Activated CD4-positive, alpha-beta T cell treated with anti-CD3 and anti-CD28 coated beads for 36 hours (primary cell): ENCODE measurements at regions not wholly inside any gene's neighbourhood (a gene's known extent, or its start where the extent isn't known, plus 50 kb on each side); places are given as distances from the start of the nearest gene placed in this dataset.

Experiments
- ATAC-seq: fragments of 200-7000 bp; cut with Tn5 transposase; one replicate; pipeline ENCODE4 v1.10.0; 2021; ENCODE audit warnings: mild to moderate bottlenecking, moderate library complexity
- CTCF ChIA-PET: fragments of 350-600 bp; sonication (Branson Sonifier 250); formaldehyde crosslinking; loops from one replicate; lab custom pipeline; 2021; ENCODE audit warnings: antibody characterized with exemption; lab: Charles Lee
- POLR2A ChIA-PET: fragments of 350-600 bp; sonication (Branson Sonifier 250); formaldehyde crosslinking; loops from one replicate; lab custom pipeline; 2021; ENCODE audit warnings: antibody characterized with exemption, inconsistent platforms; lab: Charles Lee
- DNase-seq: peaks from one replicate; pipeline ENCODE4 v3.0.0-alpha.2; 2020
- H3K27ac Mint-ChIP-seq: one replicate; pipeline ENCODE4 v1.8.0; 2021; ENCODE audit warnings: mixed read lengths
- H3K27me3 Mint-ChIP-seq: one replicate; pipeline ENCODE4 v1.8.0; 2021; ENCODE audit warnings: mixed read lengths
- H3K36me3 Mint-ChIP-seq: one replicate; pipeline ENCODE4 v1.8.0; 2021; ENCODE audit warnings: low read depth, mixed read lengths
- H3K4me1 Mint-ChIP-seq: one replicate; pipeline ENCODE4 v1.8.0; 2021; ENCODE audit warnings: mixed read lengths
- H3K4me3 Mint-ChIP-seq: one replicate; pipeline ENCODE4 v1.8.0; 2021; ENCODE audit warnings: mild to moderate bottlenecking, moderate library complexity, mixed read lengths
- H3K9me3 Mint-ChIP-seq: one replicate; pipeline ENCODE4 v1.8.0; 2021; ENCODE audit warnings: low read depth, mixed read lengths
- intact Hi-C, 2 experiments: fragments of 100-400 bp; cut with DNase I in 1 of 2; cut with micrococcal nuclease in 1 of 2; formaldehyde crosslinking; loops; one replicate each; pipeline versions ENCODE4 v1.14.2 to v1.15.1; 2022 to 2024; cut with DNase I, micrococcal nuclease

- Mint-ChIP-seq H3K36me3 (no peaks in the 10 kb centered on the region), H3K9me3 (no peaks in the 10 kb centered on the region), H3K27ac (no peak overlapping the region), H3K4me3 (no peak overlapping the region), H3K27me3 (no peaks in the 10 kb centered on the region), H3K4me1 (no peaks in the 10 kb centered on the region)
- DNase-seq (no peak), ATAC-seq (no peak)
- ChIA-PET POLR2A (no interaction called here), CTCF (no interaction called here)
- intact Hi-C loops = no loop called here
Measured at GRCh38 chr2:120981443-120981842, 245.8 kb downstream of the GLI2 start.

DNA sequence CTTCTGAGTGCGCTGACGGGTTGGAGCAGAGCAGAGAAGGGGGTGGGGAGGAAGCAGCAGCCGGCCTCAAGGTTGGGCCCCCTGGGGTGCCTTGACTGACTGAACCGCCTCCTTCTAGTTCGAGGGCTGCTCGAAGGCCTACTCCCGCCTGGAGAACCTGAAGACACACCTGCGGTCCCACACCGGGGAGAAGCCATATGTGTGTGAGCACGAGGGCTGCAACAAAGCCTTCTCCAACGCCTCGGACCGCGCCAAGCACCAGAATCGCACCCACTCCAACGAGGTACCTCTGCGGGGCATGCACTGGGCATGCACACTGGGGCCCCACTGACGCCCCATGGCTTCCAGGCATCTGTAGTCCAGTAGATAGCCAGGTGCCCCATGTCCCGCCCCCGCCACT lies 246.9 kb downstream of the GLI2 start:
- Mint-ChIP-seq H3K27ac (no peak overlapping the region), H3K9me3 (no peaks in the 10 kb centered on the region), H3K36me3 (no peaks in the 10 kb centered on the region), H3K27me3 (no peaks in the 10 kb centered on the region), H3K4me3 (no peak overlapping the region), H3K4me1 (no peaks in the 10 kb centered on the region)
- CTCF ChIA-PET = no interaction called here
- DNase-seq (no peak), ATAC-seq (no peak)
- POLR2A ChIA-PET = no interaction called here
- intact Hi-C loops = no loop called here

DNA sequence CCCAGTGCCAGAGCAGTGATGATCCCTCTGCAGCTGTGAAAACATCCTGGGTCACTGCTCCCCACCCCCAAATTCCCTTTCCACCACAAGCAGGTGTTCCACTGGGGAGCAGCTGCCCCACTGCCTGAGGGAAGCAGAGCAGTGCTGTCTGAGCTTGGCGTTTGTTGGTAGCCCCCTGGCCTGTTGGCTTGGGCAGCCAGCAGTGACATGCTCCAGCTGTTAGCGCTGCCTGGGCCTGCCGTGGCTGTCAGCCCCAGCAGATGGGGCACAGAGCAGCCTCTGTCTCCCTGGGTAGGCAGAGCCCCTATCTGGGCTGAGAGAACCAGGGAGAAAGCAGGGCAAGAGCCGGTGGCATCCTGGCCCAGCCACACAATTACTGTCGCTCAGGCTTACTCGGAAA lies 247.7 kb downstream of the GLI2 start:
- Mint-ChIP-seq H3K27ac (no peak overlapping the region), H3K4me1 (no peaks in the 10 kb centered on the region), H3K4me3 (no peak overlapping the region), H3K36me3 (no peaks in the 10 kb centered on the region), H3K27me3 (no peaks in the 10 kb centered on the region), H3K9me3 (no peaks in the 10 kb centered on the region)
- ChIA-PET CTCF (interaction anchor here (0.6 kb wide), 1 partner anchor 1379 kb away, joined by 3 read pairs; no protein-coding TSS in a partner anchor), POLR2A (no interaction called here)
- no peak for ATAC-seq
- intact Hi-C loops = no loop called here
- no peak for DNase-seq

- ATAC-seq (no peak), DNase-seq (no peak)
- no peaks in the 10 kb centered on the region for H3K4me1 Mint-ChIP-seq
- H3K27me3 Mint-ChIP-seq = no peaks in the 10 kb centered on the region
- POLR2A ChIA-PET = no interaction called here
- intact Hi-C loops = no loop called here
- no peaks in the 10 kb centered on the region for H3K9me3 Mint-ChIP-seq
- no peak overlapping the region for H3K4me3 Mint-ChIP-seq
- CTCF ChIA-PET = interaction anchor here (0.6 kb wide), 1 partner anchor 1379 kb away, joined by 3 read pairs; no protein-coding TSS in a partner anchor
- H3K36me3 Mint-ChIP-seq = no peaks in the 10 kb centered on the region
- H3K27ac Mint-ChIP-seq = no peak overlapping the region
Measured at GRCh38 chr2:120984046-120984445, 248.4 kb downstream of the GLI2 start.

DNA sequence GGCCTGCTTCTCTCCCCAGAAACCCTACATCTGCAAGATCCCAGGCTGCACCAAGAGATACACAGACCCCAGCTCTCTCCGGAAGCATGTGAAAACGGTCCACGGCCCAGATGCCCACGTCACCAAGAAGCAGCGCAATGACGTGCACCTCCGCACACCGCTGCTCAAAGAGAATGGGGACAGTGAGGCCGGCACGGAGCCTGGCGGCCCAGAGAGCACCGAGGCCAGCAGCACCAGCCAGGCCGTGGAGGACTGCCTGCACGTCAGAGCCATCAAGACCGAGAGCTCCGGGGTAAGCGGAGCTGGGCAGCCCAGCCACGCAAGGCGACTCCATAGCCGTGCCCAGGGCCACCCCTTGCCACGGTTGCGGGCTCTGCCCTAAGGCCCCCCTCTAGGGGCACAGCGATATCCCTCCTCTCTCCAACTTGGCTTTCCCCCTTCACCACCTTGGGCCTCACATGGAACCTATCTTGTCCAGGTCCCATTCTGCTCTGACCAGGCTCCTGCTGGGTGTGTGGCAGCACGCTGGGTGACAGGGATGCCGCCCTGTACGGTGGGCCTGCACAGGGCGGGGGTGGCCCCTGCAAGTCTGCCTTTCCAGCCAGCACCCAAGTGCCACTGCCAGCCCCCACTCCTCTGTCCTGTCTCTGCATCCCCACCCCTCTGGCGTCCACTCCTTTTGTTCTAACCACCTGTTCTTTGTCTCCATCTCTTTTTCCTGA lies 248.9 kb downstream of the GLI2 start:
- no peak overlapping the region for H3K4me3 Mint-ChIP-seq
- ATAC-seq = no peak
- no peaks in the 10 kb centered on the region for H3K9me3 Mint-ChIP-seq
- no peak overlapping the region for H3K27ac Mint-ChIP-seq
- intact Hi-C loops = no loop called here
- no peaks in the 10 kb centered on the region for H3K36me3 Mint-ChIP-seq
- ChIA-PET CTCF (no interaction called here), POLR2A (no interaction called here)
- DNase-seq = no peak
- H3K4me1 Mint-ChIP-seq = no peaks in the 10 kb centered on the region
- no peaks in the 10 kb centered on the region for H3K27me3 Mint-ChIP-seq

- no peaks in the 10 kb centered on the region for H3K9me3 Mint-ChIP-seq
- ChIA-PET POLR2A (no interaction called here), CTCF (no interaction called here)
- intact Hi-C loops = no loop called here
- no peak for DNase-seq
- ATAC-seq = no peak
- no peak overlapping the region for H3K27ac Mint-ChIP-seq
- H3K4me1 Mint-ChIP-seq = no peaks in the 10 kb centered on the region
- no peaks in the 10 kb centered on the region for H3K27me3 Mint-ChIP-seq
- H3K36me3 Mint-ChIP-seq = no peaks in the 10 kb centered on the region
- H3K4me3 Mint-ChIP-seq = no peak overlapping the region
Measured at GRCh38 chr2:120985174-120985996, 249.7 kb downstream of the GLI2 start.

DNA sequence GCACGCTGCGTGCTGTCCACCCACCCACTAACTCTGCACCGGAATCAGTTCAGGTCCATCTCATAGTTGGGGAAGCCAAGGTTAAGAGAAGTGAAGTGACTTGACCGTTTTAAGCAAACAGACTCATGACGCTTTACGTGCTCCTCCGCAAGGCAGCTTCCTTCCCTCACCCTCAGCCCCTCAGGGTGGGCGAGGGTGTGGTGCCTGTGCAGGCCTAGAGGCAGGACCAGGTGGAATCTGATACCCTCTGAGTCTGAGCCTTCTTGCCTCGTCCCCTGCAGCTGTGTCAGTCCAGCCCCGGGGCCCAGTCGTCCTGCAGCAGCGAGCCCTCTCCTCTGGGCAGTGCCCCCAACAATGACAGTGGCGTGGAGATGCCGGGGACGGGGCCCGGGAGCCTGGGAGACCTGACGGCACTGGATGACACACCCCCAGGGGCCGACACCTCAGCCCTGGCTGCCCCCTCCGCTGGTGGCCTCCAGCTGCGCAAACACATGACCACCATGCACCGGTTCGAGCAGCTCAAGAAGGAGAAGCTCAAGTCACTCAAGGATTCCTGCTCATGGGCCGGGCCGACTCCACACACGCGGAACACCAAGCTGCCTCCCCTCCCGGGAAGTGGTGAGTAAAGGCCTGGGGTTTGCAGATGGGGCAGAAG lies 250.5 kb downstream of the GLI2 start:
- no peaks in the 10 kb centered on the region for H3K9me3 Mint-ChIP-seq
- ChIA-PET POLR2A (no interaction called here), CTCF (no interaction called here)
- H3K4me3 Mint-ChIP-seq = no peak overlapping the region
- no peak for DNase-seq
- H3K27ac Mint-ChIP-seq = no peak overlapping the region
- H3K27me3 Mint-ChIP-seq = no peaks in the 10 kb centered on the region
- intact Hi-C loops = no loop called here
- H3K36me3 Mint-ChIP-seq = no peaks in the 10 kb centered on the region
- ATAC-seq = no peak
- no peaks in the 10 kb centered on the region for H3K4me1 Mint-ChIP-seq

GRCh38 chr2:120986898-120987650 lies 251.4 kb downstream of the GLI2 start:
- H3K36me3 Mint-ChIP-seq = no peaks in the 10 kb centered on the region

GRCh38 chr2:120988051-120988699 lies 252.5 kb downstream of the GLI2 start:
- Mint-ChIP-seq H3K27ac (no peak overlapping the region), H3K27me3 (no peaks in the 10 kb centered on the region), H3K36me3 (no peaks in the 10 kb centered on the region), H3K9me3 (no peaks in the 10 kb centered on the region), H3K4me3 (no peak overlapping the region), H3K4me1 (no peaks in the 10 kb centered on the region)
- ChIA-PET POLR2A (no interaction called here), CTCF (no interaction called here)
- no peak for ATAC-seq
- intact Hi-C loops = no loop called here
- no peak for DNase-seq

More at GRCh38 chr2:120986898-120987650, 251.4 kb downstream of the GLI2 start:
- Mint-ChIP-seq H3K27me3 (no peaks in the 10 kb centered on the region), H3K4me3 (no peak overlapping the region), H3K27ac (no peak overlapping the region), H3K9me3 (no peaks in the 10 kb centered on the region), H3K4me1 (no peaks in the 10 kb centered on the region)
- intact Hi-C loops = no loop called here
- ChIA-PET CTCF (no interaction called here), POLR2A (no interaction called here)
- no peak for DNase-seq
- no peak for ATAC-seq

- Mint-ChIP-seq H3K36me3 (no peaks in the 10 kb centered on the region), H3K27ac (no peak overlapping the region), H3K4me3 (no peak overlapping the region), H3K4me1 (no peaks in the 10 kb centered on the region), H3K9me3 (no peaks in the 10 kb centered on the region), H3K27me3 (no peaks in the 10 kb centered on the region)
- no peak for ATAC-seq
- DNase-seq = no peak
- intact Hi-C loops = no loop called here
- ChIA-PET POLR2A (no interaction called here), CTCF (no interaction called here)
Measured at GRCh38 chr2:120988700-120989511, 253.2 kb downstream of the GLI2 start.
